HG02938 (cell line): ENCODE measurements at regions not wholly inside any gene's neighbourhood (a gene's known extent, or its start where the extent isn't known, plus 50 kb on each side); places are given as distances from the start of the nearest gene placed in this dataset.

ENCODE experiments used
- ATAC-seq: cut with Tn5 transposase; IDR thresholded peaks from one replicate; pipeline ENCODE4 v1.9.1; 2021; ENCODE audit warnings: mild to moderate bottlenecking, moderate library complexity; ENCODE audit not compliant: unreplicated experiment

DNA sequence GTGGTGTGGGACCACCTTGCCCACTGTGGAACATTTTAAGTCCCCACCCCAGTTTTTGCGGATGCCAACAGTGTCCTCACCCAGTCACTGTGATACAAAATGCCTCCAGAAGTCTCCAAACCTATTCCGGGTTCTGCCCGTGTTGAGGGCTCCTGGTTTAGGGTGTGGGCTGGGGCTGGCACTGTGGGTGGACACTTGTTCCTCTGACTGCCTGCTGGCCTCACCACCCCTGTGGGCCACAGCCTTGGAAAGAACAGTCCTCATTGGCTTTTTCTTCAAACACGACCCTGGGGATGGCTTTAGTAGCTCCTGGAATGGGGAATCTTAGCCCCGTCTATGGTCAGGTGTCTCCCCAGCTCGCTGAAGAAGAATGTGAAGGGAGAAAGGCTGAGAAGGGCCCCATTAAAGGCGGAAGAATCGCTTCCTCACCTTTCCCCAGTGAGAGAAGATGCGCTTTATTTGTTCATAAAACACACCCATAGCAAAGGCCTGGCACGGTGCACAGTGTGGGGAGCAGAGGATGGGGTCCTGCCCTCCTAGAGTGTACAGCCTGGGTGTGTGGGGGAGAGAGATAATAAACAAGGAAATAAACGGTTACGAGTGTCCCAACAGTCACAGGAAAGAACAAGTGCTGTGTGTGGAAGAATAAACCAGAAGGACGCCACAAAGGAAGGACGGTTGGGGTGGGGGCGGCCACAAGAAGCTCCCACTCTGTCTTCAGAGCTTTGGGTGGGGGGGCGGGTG lies 56.3 kb upstream of the SLC22A11 start:
- no peak for ATAC-seq

- no peak for ATAC-seq
These were observed 55.3 kb upstream of the SLC22A11 start for GRCh38 chr11:64500176-64501013.

DNA sequence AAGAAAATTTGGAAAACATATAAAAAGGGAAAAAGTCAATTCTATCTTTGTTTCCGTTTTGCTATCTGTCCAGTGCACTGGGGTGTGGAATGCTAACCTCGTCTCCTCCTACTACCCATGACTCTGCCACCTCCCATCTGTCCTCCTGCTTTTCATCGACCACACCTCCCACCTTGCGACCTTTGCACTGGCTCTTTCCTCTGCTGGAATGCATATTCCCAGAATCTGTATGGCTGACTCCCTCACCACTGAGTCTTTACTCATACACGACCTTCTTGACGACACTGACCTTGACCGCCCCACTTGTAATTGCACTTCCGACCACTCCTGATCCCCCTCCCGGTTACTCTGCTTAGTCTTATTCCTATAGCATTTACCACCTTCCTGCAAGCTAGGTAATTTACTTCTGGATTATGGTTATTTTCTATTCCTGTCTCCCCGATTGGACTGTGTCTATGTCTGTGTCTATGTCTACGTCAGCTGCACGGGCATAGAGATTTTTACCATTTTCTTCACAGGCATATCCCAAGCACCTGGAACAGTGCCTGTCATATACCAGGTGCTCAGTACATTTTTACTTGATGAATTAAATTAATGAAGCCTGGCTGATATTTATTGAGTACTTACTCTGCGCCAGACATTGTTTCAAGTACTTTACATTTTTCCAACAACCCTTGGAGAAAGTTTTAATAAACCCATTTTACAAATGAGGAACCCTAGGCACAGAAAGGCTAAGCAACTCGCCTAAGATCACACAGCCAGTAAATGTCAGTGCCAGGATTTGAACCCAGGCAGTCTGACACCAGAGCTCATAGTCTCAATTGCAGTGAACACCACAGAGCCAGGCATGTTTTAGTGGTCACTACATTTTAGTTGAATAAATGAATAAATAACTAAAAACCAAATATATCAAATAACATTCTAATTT lies 54.0 kb upstream of the SLC22A11 start:
- ATAC-seq = no peak

- ATAC-seq = no peak
These were observed 53.1 kb upstream of the SLC22A11 start for GRCh38 chr11:64502634-64503033.

DNA sequence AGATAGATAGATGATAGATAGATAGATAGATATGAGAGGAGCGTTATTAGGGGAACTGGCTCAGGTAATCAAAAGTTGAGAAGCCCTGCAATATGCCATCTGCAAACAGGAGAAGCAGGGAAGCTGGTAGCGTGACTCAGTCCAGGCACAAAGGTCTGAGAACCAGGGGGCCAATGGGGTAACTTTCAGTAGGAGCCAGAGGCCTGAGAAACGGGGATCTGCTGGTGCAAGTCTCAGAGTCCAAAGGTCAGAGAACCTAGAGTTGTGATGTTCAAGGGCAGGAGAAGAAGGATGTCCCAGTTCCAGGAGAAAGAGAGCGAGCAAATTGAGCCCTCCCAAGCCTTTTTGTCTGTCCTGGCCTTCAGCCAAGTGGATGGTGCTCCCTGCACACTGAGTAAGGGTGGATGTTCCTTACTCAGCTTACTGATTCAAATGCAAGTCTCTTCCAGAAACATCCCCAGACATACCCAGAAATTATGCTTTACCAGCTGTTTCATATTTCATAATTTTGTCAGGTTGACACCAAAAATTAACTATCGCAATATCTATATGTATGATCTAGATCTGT lies 52.5 kb upstream of the SLC22A11 start:
- no peak for ATAC-seq

GRCh38 chr11:64504999-64505398 lies 50.7 kb upstream of the SLC22A11 start:
- ATAC-seq = no peak
